NCI-H510A (cell line): ENCODE measurements at regions not wholly inside any gene's neighbourhood (a gene's known extent, or its start where the extent isn't known, plus 50 kb on each side); places are given as distances from the start of the nearest gene placed in this dataset.

ENCODE experiments used
- DNase-seq: peaks from one replicate; lab custom pipeline; 2025; lab: John Stamatoyannopoulos, UW

DNA sequence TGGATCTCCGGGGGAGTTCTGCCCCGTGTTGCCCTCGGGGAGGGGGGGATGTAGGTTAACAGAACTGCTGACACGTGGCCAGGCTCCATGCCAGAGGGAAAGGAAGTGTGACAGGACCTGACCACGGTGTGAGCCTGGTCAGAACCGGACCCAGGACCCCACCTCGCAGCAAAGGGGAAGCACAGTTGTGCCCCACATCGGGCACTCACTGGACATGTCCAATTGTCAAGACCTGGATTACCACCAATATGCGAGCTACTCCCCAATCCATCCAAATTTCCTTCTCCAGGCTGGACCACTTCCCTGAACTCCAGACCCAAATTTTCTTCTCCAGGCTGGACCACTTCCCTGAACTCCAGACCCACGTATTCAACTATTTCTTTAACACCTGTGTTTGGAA is 78.8 kb upstream of the PIWIL1 start:
- DNase-seq, result no peak

DNA sequence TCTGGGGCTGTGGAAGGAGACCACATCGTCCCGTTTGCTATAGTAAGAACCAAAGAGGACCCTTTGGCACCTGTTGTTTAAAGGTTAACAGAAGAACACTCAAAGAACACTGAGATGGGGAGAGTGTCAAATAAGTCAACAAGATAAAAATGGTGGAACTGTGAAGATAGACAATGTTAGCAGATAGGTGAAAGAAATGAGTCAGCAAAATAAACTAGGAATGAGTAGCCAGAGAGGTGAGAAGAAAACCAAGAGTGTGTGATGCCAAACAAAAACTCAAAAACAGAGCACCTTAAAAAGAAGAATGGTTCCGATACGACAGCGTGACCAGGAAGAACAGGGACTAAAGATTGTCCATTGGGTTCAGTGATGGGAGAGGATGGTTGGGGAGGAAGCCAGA is 74.7 kb upstream of the PIWIL1 start:
- no peak for DNase-seq

DNA sequence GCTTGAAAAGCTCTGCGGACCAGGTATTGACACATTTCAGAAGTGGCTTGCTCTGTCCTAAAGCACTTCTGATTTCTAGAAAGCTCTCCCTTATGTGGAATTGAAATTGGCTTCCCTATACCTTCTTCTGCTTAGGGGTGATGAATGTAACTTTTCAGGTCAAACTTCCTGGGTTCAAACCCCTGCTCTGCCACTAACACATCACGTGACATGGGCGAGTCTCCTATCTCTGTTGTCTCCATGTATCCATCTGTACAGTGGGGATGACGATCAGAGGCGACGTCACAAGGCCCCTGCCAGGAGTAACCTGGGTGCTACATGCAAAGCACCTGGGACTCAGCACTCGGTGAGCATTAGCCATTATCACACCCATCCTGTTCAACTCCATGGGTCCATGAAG is 73.7 kb upstream of the PIWIL1 start:
- DNase-seq, result no peak

DNA sequence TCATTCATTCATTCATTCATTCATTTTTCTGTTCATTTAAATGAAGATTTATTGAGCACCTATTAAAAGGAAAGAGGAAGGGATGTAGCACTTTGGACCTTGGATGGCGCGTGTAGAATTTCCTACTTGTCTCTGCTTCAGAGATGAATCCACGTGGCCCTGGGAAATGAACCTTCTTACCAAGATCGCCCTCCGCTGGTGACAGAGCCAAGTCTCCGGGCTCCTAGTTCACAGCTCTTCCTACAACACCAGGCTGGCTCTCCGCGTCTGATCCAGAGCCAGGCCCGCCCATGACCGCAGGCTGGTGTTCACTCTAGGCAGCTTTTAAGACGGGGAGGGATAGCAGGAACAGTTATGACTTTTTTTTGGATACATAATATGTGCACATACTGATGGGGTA is 70.9 kb upstream of the PIWIL1 start:
- no peak for DNase-seq

DNA sequence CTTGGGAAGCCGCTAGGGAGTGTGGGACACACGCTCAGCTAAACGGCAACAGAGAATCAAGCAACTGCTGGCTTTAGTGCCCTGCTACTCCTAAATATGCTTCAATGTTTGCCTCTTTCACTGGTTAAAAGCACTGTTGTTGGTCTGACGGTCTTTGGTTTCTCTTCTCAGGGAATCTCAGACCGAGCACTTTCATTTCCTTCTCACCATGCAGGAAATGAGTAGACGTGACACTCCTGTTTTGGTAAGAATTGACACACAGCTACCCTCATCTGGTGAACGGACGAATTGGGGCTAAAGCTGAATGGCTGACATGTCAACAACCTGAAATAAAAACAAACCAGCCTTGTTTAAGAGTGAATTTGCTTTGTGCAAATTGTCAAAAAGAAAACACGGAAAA is 57.5 kb upstream of the PIWIL1 start:
- DNase-seq, result no peak

DNA sequence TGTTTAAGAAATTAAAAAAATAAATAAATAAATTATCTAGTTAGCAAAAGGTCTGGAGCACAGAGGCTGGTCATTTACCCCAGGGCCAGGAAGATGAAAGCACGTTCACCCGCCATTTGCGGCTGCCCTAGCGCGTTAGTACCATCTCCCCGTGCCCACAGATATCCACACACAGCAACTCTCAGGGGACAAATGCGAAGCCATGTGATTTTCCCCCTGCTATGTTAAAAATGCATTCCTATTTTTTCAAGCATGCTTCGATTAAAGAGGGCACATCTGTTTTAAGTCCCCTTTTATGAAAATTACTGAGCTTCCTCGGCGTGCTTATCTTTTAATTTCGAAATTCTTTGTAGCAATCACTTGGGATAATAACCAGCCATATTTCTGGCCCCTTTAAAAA is 56.9 kb upstream of the PIWIL1 start:
- DNase-seq, result no peak

DNA sequence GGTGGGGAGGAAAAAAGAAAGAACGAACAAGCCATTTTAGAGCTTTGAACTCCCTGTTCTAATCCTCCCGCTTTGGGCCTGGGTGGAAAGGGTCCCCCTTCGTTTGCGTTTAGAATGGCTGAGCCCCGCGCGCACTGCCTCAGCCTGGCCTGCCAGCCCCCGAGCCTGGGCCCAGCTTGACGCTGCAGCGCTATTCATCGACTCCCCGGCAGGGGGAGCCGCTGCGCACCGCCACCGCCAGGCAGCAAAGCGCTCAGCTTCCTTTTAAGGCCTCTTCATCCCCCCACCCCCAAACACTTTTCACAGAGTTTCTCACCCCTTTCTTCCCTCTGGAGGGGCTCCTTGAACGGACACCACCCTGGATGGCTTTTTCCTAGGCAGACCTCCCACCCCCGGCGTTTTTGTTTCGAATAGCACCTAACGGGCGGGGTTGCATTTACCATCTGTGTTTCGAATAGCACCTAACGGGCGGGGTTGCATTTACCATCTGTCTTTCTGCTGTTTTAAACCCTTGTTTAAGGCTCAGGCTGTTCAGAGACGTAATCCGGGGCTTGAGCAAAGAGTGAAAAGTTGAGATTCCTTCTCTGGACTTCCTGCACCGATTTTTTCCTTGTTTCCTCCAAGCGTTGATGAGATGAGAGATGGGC is 56.4 kb upstream of the PIWIL1 start:
- DNase-seq, result no peak

DNA sequence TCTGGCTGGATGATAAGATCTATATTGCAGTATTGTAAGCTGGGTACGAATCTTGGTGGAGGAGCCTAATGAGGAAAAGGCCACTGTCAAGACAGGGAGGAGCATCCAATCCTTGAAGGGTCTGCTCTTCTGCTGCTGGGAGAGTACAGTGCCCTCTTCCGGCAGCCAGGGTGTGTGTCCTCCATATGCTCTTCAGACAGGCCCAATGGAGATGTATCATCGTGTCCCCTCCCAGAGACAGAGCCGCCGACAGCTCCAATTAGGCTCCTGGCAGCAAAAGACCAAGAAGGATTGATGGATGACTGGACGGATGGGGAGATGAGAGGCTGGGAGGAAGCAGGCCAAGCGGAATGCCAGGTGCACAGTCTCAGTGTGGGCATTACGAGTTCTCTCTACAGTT is 51.6 kb upstream of the PIWIL1 start:
- no peak for DNase-seq

DNA sequence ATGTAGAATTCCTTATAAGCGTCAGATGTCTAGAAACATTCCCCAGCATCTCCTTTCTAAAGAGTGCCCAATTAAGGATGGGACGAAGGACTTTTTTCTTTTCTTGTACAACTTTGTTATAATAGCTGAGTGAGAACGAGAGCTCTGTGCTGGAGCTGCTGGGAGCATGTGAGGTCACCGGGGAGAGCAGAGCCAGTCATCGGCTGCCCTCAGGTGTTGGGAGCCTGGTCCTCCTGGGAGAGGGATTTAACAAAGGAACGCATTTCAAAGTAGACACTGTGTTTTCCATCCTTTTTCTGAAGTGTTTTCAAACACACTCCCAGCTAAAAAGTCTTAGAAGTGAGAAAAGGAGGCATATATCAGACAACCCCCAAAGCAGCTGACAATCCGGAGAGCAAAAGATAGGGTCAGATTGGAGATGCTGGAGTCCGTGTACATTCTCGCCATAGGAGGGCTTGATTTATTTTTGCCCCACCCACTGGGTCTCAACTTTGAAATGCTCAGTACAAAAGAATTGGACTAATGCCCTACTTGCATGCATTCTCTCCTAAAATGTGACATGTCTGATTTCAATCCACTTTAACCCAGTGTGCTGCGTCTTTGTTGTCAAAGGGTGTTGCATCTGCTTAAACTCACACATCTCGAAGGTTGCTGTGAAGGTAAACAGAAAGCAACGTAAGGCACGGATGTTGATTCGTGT is 50.8 kb upstream of the PIWIL1 start:
- DNase-seq, result no peak
